PC-3 (cell line): ENCODE measurements at regions not wholly inside any gene's neighbourhood (a gene's known extent, or its start where the extent isn't known, plus 50 kb on each side); places are given as distances from the start of the nearest gene placed in this dataset.

Experiments used
- CTCF ChIP-seq: fragments of 300-600 bp; sonication (generic); conservative IDR thresholded peaks from 2 replicates; pipeline ENCODE4 v1.5.1; 2017; ENCODE audit warnings: antibody characterized with exemption, low read depth, mild to moderate bottlenecking, low read length
- EZH2 ChIP-seq: fragments of 300-600 bp; sonication (generic); IDR thresholded peaks from one replicate; pipeline ENCODE4 v1.6.1; 2017; ENCODE audit warnings: antibody characterized with exemption, mild to moderate bottlenecking, low read length; ENCODE audit not compliant: unreplicated experiment
- EZH2phosphoT487 ChIP-seq: fragments of 300-600 bp; sonication (generic); IDR thresholded peaks from 2 replicates; pipeline ENCODE4 v1.6.1; 2018; ENCODE audit warnings: mild to moderate bottlenecking, antibody characterized with exemption, low read length, borderline replicate concordance

- TF ChIP-seq EZH2phosphoT487 (no peak), CTCF (no peak), EZH2 (no peak)
Measured at GRCh38 chr10:84706431-84706830, 378.0 kb downstream of the CCSER2 start.
